DND-41 (cell line): ENCODE measurements at regions not wholly inside any gene's neighbourhood (a gene's known extent, or its start where the extent isn't known, plus 50 kb on each side); places are given as distances from the start of the nearest gene placed in this dataset.

Experiments
- CTCF ChIP-seq: IDR thresholded peaks from 2 replicates; pipeline ENCODE4 v1.5.1; 2012; ENCODE audit warnings: borderline replicate concordance, low read length, moderate library complexity, mild to moderate bottlenecking; ENCODE audit not compliant: poor library complexity, severe bottlenecking; ENCODE audit errors: extremely low read depth
- EZH2 ChIP-seq: IDR thresholded peaks from 3 replicates; pipeline ENCODE4 v1.6.1; 2012; ENCODE audit warnings: borderline replicate concordance, low read depth, mild to moderate bottlenecking, moderate library complexity, low read length, inconsistent platforms; ENCODE audit not compliant: severe bottlenecking

GRCh38 chr16:61165797-61166196 is 870.4 kb downstream of the CDH8 start:
- no peak for TF ChIP-seq CTCF
- TF ChIP-seq EZH2 = no peak
